Activated CD4-positive, alpha-beta memory T cell treated with anti-CD3 and anti-CD28 coated beads for 36 hours (primary cell): ENCODE measurements at regions not wholly inside any gene's neighbourhood (a gene's known extent, or its start where the extent isn't known, plus 50 kb on each side); places are given as distances from the start of the nearest gene placed in this dataset.

Experiments
- CTCF ChIA-PET: fragments of 350-600 bp; sonication (Branson Sonifier 250); formaldehyde crosslinking; loops from one replicate; lab custom pipeline; 2021; ENCODE audit warnings: antibody characterized with exemption, inconsistent platforms; lab: Charles Lee
- POLR2A ChIA-PET: fragments of 350-600 bp; sonication (Branson Sonifier 250); formaldehyde crosslinking; loops from one replicate; lab custom pipeline; 2021; ENCODE audit warnings: antibody characterized with exemption; lab: Charles Lee
- DNase-seq: peaks from one replicate; pipeline ENCODE4 v3.0.0-alpha.2; 2020
- H3K27ac Mint-ChIP-seq: one replicate; pipeline ENCODE4 v1.8.0; 2021; ENCODE audit warnings: mixed read lengths
- H3K27me3 Mint-ChIP-seq: one replicate; pipeline ENCODE4 v1.8.0; 2021; ENCODE audit warnings: mixed read lengths
- H3K36me3 Mint-ChIP-seq: one replicate; pipeline ENCODE4 v1.8.0; 2021; ENCODE audit warnings: mixed read lengths
- H3K4me1 Mint-ChIP-seq: one replicate; pipeline ENCODE4 v1.8.0; 2021; ENCODE audit warnings: low read depth, mixed read lengths
- H3K4me3 Mint-ChIP-seq: one replicate; pipeline ENCODE4 v1.8.0; 2021; ENCODE audit warnings: mild to moderate bottlenecking, mixed read lengths
- H3K9me3 Mint-ChIP-seq: one replicate; pipeline ENCODE4 v1.8.0; 2021; ENCODE audit warnings: mixed read lengths
- intact Hi-C: fragments of 100-400 bp; cut with micrococcal nuclease; formaldehyde crosslinking; loops from one replicate; pipeline ENCODE4 v1.15.1; 2023

- H3K27ac Mint-ChIP-seq = no peak overlapping the region
- H3K4me3 Mint-ChIP-seq = no peak overlapping the region
- H3K27me3 Mint-ChIP-seq = no peaks in the 10 kb centered on the region
- H3K9me3 Mint-ChIP-seq = peaks cover 2% of the 10 kb centered on the region
- no peaks in the 10 kb centered on the region for H3K4me1 Mint-ChIP-seq
- DNase-seq = no peak
- intact Hi-C loops = no loop called here
- ChIA-PET POLR2A (no interaction called here), CTCF (no interaction called here)
- no peaks in the 10 kb centered on the region for H3K36me3 Mint-ChIP-seq
Measured at GRCh38 chr18:61237529-61237928, 95.7 kb upstream of the CDH20 start.

GRCh38 chr18:61239051-61239450 lies 94.2 kb upstream of the CDH20 start:
- CTCF ChIA-PET = no interaction called here
- intact Hi-C loops = no loop called here

GRCh38 chr18:61241260-61241853 lies 91.9 kb upstream of the CDH20 start:
- no peak overlapping the region for H3K4me3 Mint-ChIP-seq
- no peak for DNase-seq
- no peak overlapping the region for H3K27ac Mint-ChIP-seq
- no peaks in the 10 kb centered on the region for H3K9me3 Mint-ChIP-seq
- intact Hi-C loops = no loop called here
- no peaks in the 10 kb centered on the region for H3K27me3 Mint-ChIP-seq
- H3K4me1 Mint-ChIP-seq = no peaks in the 10 kb centered on the region
- H3K36me3 Mint-ChIP-seq = no peaks in the 10 kb centered on the region
- ChIA-PET POLR2A (no interaction called here), CTCF (no interaction called here)

More at GRCh38 chr18:61239051-61239450, 94.2 kb upstream of the CDH20 start:
- POLR2A ChIA-PET = no interaction called here
- DNase-seq = no peak
- Mint-ChIP-seq H3K4me3 (no peak overlapping the region), H3K4me1 (no peaks in the 10 kb centered on the region), H3K36me3 (no peaks in the 10 kb centered on the region), H3K27me3 (no peaks in the 10 kb centered on the region), H3K9me3 (peaks cover 2% of the 10 kb centered on the region), H3K27ac (no peak overlapping the region)

DNA sequence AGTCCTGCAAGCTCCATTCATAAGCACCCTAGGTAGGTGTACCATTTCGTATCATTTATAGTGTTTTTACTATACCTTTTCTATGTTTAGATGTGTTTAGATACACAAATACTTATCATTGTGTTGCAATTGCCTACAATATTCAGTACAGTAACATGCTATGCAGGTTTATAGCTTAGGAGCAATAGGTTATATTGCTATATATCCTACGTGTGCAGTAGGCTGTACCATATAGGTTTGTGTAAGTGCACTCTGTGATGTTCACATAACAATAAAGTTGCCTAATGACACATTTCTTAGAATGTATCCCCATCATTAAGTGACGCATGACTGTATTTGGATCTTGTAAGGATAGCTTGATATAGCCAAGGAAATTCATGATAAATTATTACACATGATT lies 88.6 kb upstream of the CDH20 start:
- intact Hi-C loops = no loop called here
- Mint-ChIP-seq H3K9me3 (no peaks in the 10 kb centered on the region), H3K4me1 (no peaks in the 10 kb centered on the region), H3K4me3 (no peak overlapping the region), H3K27me3 (no peaks in the 10 kb centered on the region), H3K27ac (no peak overlapping the region), H3K36me3 (no peaks in the 10 kb centered on the region)
- ChIA-PET CTCF (no interaction called here), POLR2A (no interaction called here)
- no peak for DNase-seq

GRCh38 chr18:61245276-61245675 lies 88.0 kb upstream of the CDH20 start:
- Mint-ChIP-seq H3K27me3 (no peaks in the 10 kb centered on the region), H3K4me3 (no peak overlapping the region), H3K27ac (no peak overlapping the region), H3K4me1 (no peaks in the 10 kb centered on the region), H3K36me3 (no peaks in the 10 kb centered on the region), H3K9me3 (no peaks in the 10 kb centered on the region)
- DNase-seq = no peak
- intact Hi-C loops = no loop called here
- ChIA-PET POLR2A (no interaction called here), CTCF (no interaction called here)

- H3K9me3 Mint-ChIP-seq = no peaks in the 10 kb centered on the region
- H3K27ac Mint-ChIP-seq = no peak overlapping the region
- DNase-seq = no peak
- POLR2A ChIA-PET = no interaction called here
- CTCF ChIA-PET = no interaction called here
- no peaks in the 10 kb centered on the region for H3K27me3 Mint-ChIP-seq
- H3K4me3 Mint-ChIP-seq = no peak overlapping the region
- no peaks in the 10 kb centered on the region for H3K36me3 Mint-ChIP-seq
- no peaks in the 10 kb centered on the region for H3K4me1 Mint-ChIP-seq
- intact Hi-C loops = no loop called here
Measured at GRCh38 chr18:61248589-61248988, 84.6 kb upstream of the CDH20 start.

DNA sequence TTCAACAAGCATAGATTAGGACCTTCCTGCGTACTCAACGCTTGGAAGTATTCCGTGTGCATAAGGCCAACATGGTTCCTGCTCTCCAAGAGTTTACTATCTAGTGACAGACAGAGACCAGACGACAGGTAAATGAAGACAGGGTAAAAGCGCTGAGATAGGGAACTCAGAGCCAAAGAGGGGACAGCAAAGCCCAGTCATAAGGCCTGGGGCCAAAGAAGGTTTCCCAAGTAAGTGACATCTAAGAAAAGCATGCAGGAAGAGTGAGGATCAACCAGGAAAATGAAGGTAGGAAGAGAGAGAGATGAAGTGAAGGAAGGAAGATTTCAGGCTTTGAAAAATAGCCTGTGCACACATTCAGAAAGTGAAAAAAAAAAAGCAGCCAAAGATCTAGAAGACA lies 76.9 kb upstream of the CDH20 start:
- no peaks in the 10 kb centered on the region for H3K36me3 Mint-ChIP-seq
- intact Hi-C loops = no loop called here
- no peak overlapping the region for H3K4me3 Mint-ChIP-seq
- CTCF ChIA-PET = no interaction called here
- POLR2A ChIA-PET = no interaction called here
- H3K9me3 Mint-ChIP-seq = no peaks in the 10 kb centered on the region
- DNase-seq = no peak
- H3K4me1 Mint-ChIP-seq = no peaks in the 10 kb centered on the region
- no peak overlapping the region for H3K27ac Mint-ChIP-seq
- no peaks in the 10 kb centered on the region for H3K27me3 Mint-ChIP-seq

GRCh38 chr18:61261870-61262269 lies 71.4 kb upstream of the CDH20 start:
- Mint-ChIP-seq H3K27me3 (no peaks in the 10 kb centered on the region), H3K4me3 (no peak overlapping the region), H3K9me3 (peaks cover 5% of the 10 kb centered on the region), H3K36me3 (no peaks in the 10 kb centered on the region), H3K27ac (no peak overlapping the region), H3K4me1 (no peaks in the 10 kb centered on the region)
- intact Hi-C loops = no loop called here
- CTCF ChIA-PET = no interaction called here
- no peak for DNase-seq
- POLR2A ChIA-PET = no interaction called here

GRCh38 chr18:61272793-61273192 lies 60.4 kb upstream of the CDH20 start:
- Mint-ChIP-seq H3K27me3 (no peaks in the 10 kb centered on the region), H3K9me3 (peaks cover 4% of the 10 kb centered on the region), H3K4me1 (no peaks in the 10 kb centered on the region), H3K4me3 (no peak overlapping the region), H3K27ac (no peak overlapping the region), H3K36me3 (no peaks in the 10 kb centered on the region)
- ChIA-PET POLR2A (no interaction called here), CTCF (no interaction called here)
- DNase-seq = no peak
- intact Hi-C loops = no loop called here

GRCh38 chr18:61273533-61273932 lies 59.7 kb upstream of the CDH20 start:
- Mint-ChIP-seq H3K27ac (no peak overlapping the region), H3K9me3 (peaks cover 4% of the 10 kb centered on the region), H3K4me1 (no peaks in the 10 kb centered on the region), H3K27me3 (no peaks in the 10 kb centered on the region), H3K36me3 (no peaks in the 10 kb centered on the region), H3K4me3 (no peak overlapping the region)
- CTCF ChIA-PET = no interaction called here
- intact Hi-C loops = no loop called here
- DNase-seq = no peak
- POLR2A ChIA-PET = no interaction called here

DNA sequence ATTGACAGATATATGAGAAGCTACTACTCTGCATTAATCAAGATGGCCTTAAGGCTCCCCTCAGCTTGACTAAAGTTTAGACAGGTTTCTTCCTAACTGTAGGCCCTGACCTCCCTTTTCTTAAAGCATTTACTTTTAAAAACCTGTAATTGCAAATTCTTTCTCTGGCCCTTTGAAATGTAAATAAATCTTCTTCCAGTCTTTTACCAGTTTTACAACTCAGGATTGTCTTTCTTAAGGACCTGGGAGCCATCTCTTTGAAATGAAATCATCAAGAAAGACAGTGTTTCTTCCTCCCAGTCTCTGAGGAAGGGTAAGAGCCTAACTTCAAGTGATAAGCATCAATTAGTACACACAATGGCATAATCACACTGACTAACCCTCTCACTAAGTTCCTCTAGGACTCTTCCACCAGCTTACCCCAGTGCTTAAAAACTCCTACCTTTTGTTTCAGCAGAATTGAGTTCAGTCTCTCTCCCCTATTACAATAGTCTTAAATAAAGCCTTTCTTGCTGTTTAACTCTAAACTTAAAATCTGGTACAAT lies 58.7 kb upstream of the CDH20 start:
- Mint-ChIP-seq H3K9me3 (no peaks in the 10 kb centered on the region), H3K27ac (no peak overlapping the region), H3K27me3 (no peaks in the 10 kb centered on the region), H3K4me3 (no peak overlapping the region), H3K4me1 (no peaks in the 10 kb centered on the region), H3K36me3 (no peaks in the 10 kb centered on the region)
- intact Hi-C loops = no loop called here
- ChIA-PET CTCF (no interaction called here), POLR2A (no interaction called here)
- DNase-seq = no peak

- no peak for DNase-seq
- H3K9me3 Mint-ChIP-seq = peaks cover 11% of the 10 kb centered on the region
- POLR2A ChIA-PET = no interaction called here
- H3K4me3 Mint-ChIP-seq = no peak overlapping the region
- H3K4me1 Mint-ChIP-seq = no peaks in the 10 kb centered on the region
- intact Hi-C loops = no loop called here
- H3K36me3 Mint-ChIP-seq = no peaks in the 10 kb centered on the region
- no peaks in the 10 kb centered on the region for H3K27me3 Mint-ChIP-seq
- CTCF ChIA-PET = no interaction called here
- H3K27ac Mint-ChIP-seq = no peak overlapping the region
Measured at GRCh38 chr18:61277808-61278207, 55.4 kb upstream of the CDH20 start.

- intact Hi-C loops = no loop called here
- Mint-ChIP-seq H3K4me3 (no peak overlapping the region), H3K4me1 (no peaks in the 10 kb centered on the region), H3K36me3 (no peaks in the 10 kb centered on the region), H3K27me3 (no peaks in the 10 kb centered on the region), H3K27ac (no peak overlapping the region), H3K9me3 (peaks cover 11% of the 10 kb centered on the region)
- DNase-seq = no peak
- POLR2A ChIA-PET = no interaction called here
- CTCF ChIA-PET = no interaction called here
Measured at GRCh38 chr18:61281431-61281830, 51.8 kb upstream of the CDH20 start.
